ENCODE measurements at regions not wholly inside any gene's neighbourhood (a gene's known extent, or its start where the extent isn't known, plus 50 kb on each side); places are given as distances from the start of the nearest gene placed in this dataset.

GRCh38 chr6:140732991-140733390 lies 1358.5 kb upstream of the CITED2 start:
- Histone ChIP-seq H3K4me1 (no peaks in the 10 kb centered on the region), H3K4me3 (no peak overlapping the region), H3K9me3 (no peaks in the 10 kb centered on the region), H3K36me3 (no peaks in the 10 kb centered on the region), H3K27me3 (no peaks in the 10 kb centered on the region), H3K27ac (no peak overlapping the region)
- intact Hi-C loops (cut with DNase I): no loop called here
- 60 to 65% methylated on average over 2 of the region's 2 CpGs for WGBS, 2 donors
- no peak for DNase-seq
- TF ChIP-seq POLR2A (IDR thresholded peaks at IDR 0.05): no peak
- TF ChIP-seq, protein P1, sequence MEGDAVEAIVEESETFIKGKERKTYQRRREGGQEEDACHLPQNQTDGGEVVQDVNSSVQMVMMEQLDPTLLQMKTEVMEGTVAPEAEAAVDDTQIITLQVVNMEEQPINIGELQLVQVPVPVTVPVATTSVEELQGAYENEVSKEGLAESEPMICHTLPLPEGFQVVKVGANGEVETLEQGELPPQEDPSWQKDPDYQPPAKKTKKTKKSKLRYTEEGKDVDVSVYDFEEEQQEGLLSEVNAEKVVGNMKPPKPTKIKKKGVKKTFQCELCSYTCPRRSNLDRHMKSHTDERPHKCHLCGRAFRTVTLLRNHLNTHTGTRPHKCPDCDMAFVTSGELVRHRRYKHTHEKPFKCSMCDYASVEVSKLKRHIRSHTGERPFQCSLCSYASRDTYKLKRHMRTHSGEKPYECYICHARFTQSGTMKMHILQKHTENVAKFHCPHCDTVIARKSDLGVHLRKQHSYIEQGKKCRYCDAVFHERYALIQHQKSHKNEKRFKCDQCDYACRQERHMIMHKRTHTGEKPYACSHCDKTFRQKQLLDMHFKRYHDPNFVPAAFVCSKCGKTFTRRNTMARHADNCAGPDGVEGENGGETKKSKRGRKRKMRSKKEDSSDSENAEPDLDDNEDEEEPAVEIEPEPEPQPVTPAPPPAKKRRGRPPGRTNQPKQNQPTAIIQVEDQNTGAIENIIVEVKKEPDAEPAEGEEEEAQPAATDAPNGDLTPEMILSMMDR (IDR thresholded peaks at IDR 0.05): no peak

GRCh38 chr6:140732155-140732554 lies 1357.7 kb upstream of the CITED2 start:
- Histone ChIP-seq H3K36me3 (no peaks in the 10 kb centered on the region), H3K9me3 (no peaks in the 10 kb centered on the region), H3K27ac (no peak overlapping the region), H3K4me3 (no peak overlapping the region), H3K4me1 (no peaks in the 10 kb centered on the region), H3K27me3 (no peaks in the 10 kb centered on the region)
- no peak for DNase-seq
- intact Hi-C loops (cut with DNase I): no loop called here
- no peak for TF ChIP-seq POLR2A (IDR thresholded peaks at IDR 0.05)
- TF ChIP-seq, protein P1 (IDR thresholded peaks at IDR 0.05): no peak
- WGBS, 2 donors: 63 to 89% methylated on average over 2 of the region's 2 CpGs

- intact Hi-C loops (cut with DNase I): no loop called here
- Histone ChIP-seq H3K27me3 (no peaks in the 10 kb centered on the region), H3K27ac (no peak overlapping the region), H3K4me3 (no peak overlapping the region), H3K4me1 (no peaks in the 10 kb centered on the region), H3K36me3 (no peaks in the 10 kb centered on the region), H3K9me3 (no peaks in the 10 kb centered on the region)
- DNase-seq: no peak
- 81 to 85% methylated on average over 3 of the region's 3 CpGs for WGBS, 2 donors
- TF ChIP-seq, protein P1 (IDR thresholded peaks at IDR 0.05): no peak
- no peak for TF ChIP-seq POLR2A (IDR thresholded peaks at IDR 0.05)
These were observed 1357.3 kb upstream of the CITED2 start for GRCh38 chr6:140731741-140732140.

- H3K36me3 ChIP-seq: no peaks in the 10 kb centered on the region
- TF ChIP-seq POLR2A (IDR thresholded peaks at IDR 0.05): no peak
- TF ChIP-seq, protein P1 (IDR thresholded peaks at IDR 0.05): no peak
- H3K4me1 ChIP-seq: no peaks in the 10 kb centered on the region
- no peaks in the 10 kb centered on the region for H3K27me3 ChIP-seq
- H3K27ac ChIP-seq: no peak overlapping the region
- no peaks in the 10 kb centered on the region for H3K9me3 ChIP-seq
- intact Hi-C loops (cut with DNase I): no loop called here
- no peak for DNase-seq
- H3K4me3 ChIP-seq: no peak overlapping the region
These were observed 1355.1 kb upstream of the CITED2 start for GRCh38 chr6:140729521-140729920.

DNA sequence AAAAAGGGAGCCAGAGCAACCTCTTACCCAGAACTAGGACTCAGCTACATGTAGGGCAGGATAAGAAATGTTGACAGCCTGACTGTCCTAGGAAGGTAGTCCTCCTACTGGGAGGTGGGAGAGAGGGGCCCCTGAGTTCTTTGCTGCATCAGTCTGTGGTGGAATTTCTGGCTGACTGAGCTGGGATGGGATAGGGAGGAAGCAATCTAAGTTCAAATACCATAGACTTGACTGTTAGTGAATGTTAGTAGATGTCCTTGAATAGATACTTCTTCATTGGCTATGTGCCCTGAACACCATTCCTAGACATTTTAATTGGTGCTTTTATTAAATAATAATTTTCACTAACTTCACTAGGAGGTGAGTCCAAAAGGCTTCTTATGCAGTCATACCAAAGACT lies 1343.6 kb upstream of the CITED2 start:
- no peak for DNase-seq
- no peak overlapping the region for H3K27ac ChIP-seq
- H3K9me3 ChIP-seq: peaks cover 0 to 5% (median 0%) of the 10 kb centered on the region in 3 donors
- TF ChIP-seq POLR2A (IDR thresholded peaks at IDR 0.05): no peak
- intact Hi-C loops (cut with DNase I): no loop called here
- H3K4me3 ChIP-seq: no peak overlapping the region
- H3K27me3 ChIP-seq: no peaks in the 10 kb centered on the region
- H3K36me3 ChIP-seq: no peaks in the 10 kb centered on the region
- H3K4me1 ChIP-seq: no peaks in the 10 kb centered on the region

- no peak for DNase-seq
- no peak for TF ChIP-seq POLR2A (IDR thresholded peaks at IDR 0.05)
- TF ChIP-seq, protein P1 (IDR thresholded peaks at IDR 0.05): no peak
- Histone ChIP-seq H3K27me3 (no peaks in the 10 kb centered on the region), H3K27ac (no peak overlapping the region), H3K4me1 (no peaks in the 10 kb centered on the region), H3K36me3 (no peaks in the 10 kb centered on the region), H3K4me3 (no peak overlapping the region), H3K9me3 (peaks cover 0 to 5% (median 0%) of the 10 kb centered on the region in 3 donors)
- 55 to 58% methylated on average over 1 of the region's 1 CpG for WGBS, 2 donors
- intact Hi-C loops (cut with DNase I): no loop called here
These were observed 1339.0 kb upstream of the CITED2 start for GRCh38 chr6:140713495-140713894.
